Right atrium auricular region (tissue), 2 donors: ENCODE measurements at regions not wholly inside any gene's neighbourhood (a gene's known extent, or its start where the extent isn't known, plus 50 kb on each side); places are given as distances from the start of the nearest gene placed in this dataset.

Source experiments
- DNase-seq: peaks from one replicate; pipeline ENCODE4 v3.0.0-alpha.2; 2019; ENCODE audit warnings: low spot score
- H3K27ac ChIP-seq, 2 donors: fragments of 200-600 bp; sonication (generic); 1 replicate in 1 of 2; 2 replicates in 1 of 2; pipeline ENCODE4 v1.5.1; 2016 to 2019
- H3K27me3 ChIP-seq, 2 donors: fragments of 200-600 bp; sonication (generic); one replicate each; pipeline versions ENCODE4 v1.5.1 to v1.6.0; 2017 to 2019
- H3K36me3 ChIP-seq: fragments of 200-600 bp; sonication (generic); one replicate; pipeline ENCODE4 v1.5.1; 2016
- H3K4me1 ChIP-seq, 2 donors: fragments of 200-600 bp; sonication (generic); one replicate each; pipeline versions ENCODE4 v1.5.1 to v1.6.0; 2017 to 2019
- H3K4me3 ChIP-seq, 2 donors: fragments of 200-600 bp; sonication (generic); 1 replicate in 1 of 2; 2 replicates in 1 of 2; pipeline ENCODE4 v1.5.1; 2017 to 2019; ENCODE audit warnings: mild to moderate bottlenecking in 1 of 2, moderate library complexity in 1 of 2
- H3K9me3 ChIP-seq, 2 donors: fragments of 200-600 bp; sonication (generic); one replicate each; pipeline ENCODE4 v1.5.1; 2019
- TF ChIP-seq, protein P1 (sequence below), 2 donors: fragments of 200-600 bp; sonication (generic); IDR thresholded peaks; one replicate each; pipeline ENCODE4 v1.5.1; 2019; ENCODE audit warnings: antibody characterized with exemption in 2 of 2

DNA sequence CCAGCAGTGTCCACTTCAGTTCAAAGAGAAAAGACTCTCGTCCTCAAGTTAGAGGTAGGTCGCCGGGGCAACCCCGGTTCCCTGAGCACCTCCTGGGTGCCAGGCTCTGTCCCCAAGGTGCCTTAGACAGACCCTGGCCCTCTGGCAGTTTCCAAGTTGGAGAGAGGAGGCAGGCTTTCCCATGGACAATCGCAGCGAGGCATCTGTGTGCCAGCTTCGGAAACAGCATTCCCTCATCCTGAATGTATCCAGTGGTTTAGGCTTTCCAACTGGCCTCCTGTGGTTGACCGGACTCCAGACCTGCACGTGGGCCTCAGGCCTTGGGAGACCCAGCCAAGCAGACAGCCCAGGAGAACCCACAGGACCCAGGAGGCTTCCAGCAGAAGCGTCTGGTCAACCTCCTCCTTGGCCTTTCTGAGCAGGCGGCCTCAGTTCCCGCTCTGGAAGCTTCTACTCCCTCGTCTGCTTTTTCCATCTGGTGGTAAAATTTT lies 70.3 kb downstream of the KCNF1 start:
- H3K4me1 ChIP-seq, result peaks cover 0 to 4% of the 10 kb centered on the region in 2 donors
- DNase-seq, result no peak
- no peaks in the 10 kb centered on the region for H3K27me3 ChIP-seq
- TF ChIP-seq, protein P1, sequence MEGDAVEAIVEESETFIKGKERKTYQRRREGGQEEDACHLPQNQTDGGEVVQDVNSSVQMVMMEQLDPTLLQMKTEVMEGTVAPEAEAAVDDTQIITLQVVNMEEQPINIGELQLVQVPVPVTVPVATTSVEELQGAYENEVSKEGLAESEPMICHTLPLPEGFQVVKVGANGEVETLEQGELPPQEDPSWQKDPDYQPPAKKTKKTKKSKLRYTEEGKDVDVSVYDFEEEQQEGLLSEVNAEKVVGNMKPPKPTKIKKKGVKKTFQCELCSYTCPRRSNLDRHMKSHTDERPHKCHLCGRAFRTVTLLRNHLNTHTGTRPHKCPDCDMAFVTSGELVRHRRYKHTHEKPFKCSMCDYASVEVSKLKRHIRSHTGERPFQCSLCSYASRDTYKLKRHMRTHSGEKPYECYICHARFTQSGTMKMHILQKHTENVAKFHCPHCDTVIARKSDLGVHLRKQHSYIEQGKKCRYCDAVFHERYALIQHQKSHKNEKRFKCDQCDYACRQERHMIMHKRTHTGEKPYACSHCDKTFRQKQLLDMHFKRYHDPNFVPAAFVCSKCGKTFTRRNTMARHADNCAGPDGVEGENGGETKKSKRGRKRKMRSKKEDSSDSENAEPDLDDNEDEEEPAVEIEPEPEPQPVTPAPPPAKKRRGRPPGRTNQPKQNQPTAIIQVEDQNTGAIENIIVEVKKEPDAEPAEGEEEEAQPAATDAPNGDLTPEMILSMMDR (IDR thresholded peaks at IDR 0.05), result no peak
- H3K9me3 ChIP-seq, result no peaks in the 10 kb centered on the region
- H3K27ac ChIP-seq, result peak overlapping the region in 1 of 2 donors; percentile 2
- H3K4me3 ChIP-seq, result no peak overlapping the region
- no peaks in the 10 kb centered on the region for H3K36me3 ChIP-seq

DNA sequence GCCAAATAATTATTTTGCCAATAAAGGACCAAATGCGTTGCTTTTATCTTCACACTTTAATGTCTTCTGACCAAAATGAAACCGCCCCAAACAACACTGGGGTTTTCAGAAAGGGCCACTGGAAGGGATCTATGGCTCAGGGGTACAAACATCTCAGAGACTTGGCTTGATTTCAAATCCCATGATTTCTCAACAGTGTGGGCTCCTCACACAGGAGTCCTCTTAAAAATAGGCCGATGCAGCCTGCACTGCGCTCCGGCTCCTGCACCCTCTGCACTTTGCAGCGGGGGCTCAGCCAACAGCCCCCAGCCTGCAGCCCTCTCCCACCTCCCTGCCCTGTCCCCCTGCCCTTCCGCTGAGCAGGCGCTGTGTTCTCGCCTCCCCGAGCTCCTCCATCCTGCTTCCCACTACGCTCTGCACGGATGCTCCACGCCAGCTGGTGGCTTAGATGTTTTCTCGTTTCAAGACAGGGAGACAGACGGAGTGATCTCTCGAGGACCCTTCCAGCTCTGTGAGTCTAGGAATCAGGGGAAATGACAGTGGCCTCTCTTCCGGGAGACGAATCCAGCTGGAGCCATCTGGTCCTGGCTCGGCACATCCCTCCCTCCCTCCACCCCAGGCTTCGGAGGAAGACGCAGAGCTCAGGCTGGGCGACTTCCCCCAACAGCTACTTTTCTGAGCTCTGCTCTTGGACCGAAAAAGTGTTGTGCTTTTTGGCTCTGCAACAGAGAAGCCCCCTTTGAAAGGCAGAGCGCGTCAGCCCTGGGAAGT lies 71.4 kb downstream of the KCNF1 start:
- Histone ChIP-seq H3K27me3 (no peaks in the 10 kb centered on the region), H3K9me3 (no peaks in the 10 kb centered on the region), H3K27ac (peak overlapping the region in 1 of 2 donors; percentile 51), H3K4me3 (peak overlapping the region in 1 of 2 donors; percentile 14), H3K36me3 (no peaks in the 10 kb centered on the region), H3K4me1 (no peaks in the 10 kb centered on the region)
- no peak for DNase-seq
- TF ChIP-seq, protein P1 (IDR thresholded peaks at IDR 0.05), result no peak

DNA sequence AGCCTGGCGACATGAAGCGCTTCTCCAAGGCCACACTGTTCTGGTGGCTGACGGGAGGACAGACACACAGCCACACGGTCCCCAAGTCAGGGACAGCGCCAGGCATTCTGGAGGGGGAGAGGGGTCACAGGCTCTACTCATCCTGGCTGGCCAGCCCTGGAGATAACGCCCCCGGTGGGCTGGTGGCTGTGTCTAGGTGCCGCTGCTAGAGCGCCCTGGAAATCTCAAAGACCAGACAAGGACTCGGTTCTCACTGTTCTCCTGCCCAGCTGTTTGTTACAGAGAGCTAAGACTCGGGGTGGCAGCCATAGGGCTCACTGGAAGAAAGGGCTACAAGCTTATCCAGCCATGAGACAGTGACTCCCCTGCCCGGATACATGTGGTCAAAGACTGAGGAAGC lies 72.0 kb downstream of the KCNF1 start:
- no peak for DNase-seq
- no peaks in the 10 kb centered on the region for H3K9me3 ChIP-seq
- H3K36me3 ChIP-seq, result no peaks in the 10 kb centered on the region
- peak overlapping the region in 1 of 2 donors; percentile 51 for H3K27ac ChIP-seq
- H3K4me1 ChIP-seq, result no peaks in the 10 kb centered on the region
- TF ChIP-seq, protein P1 (IDR thresholded peaks at IDR 0.05), result no peak
- H3K4me3 ChIP-seq, result peak overlapping the region in 1 of 2 donors; percentile 14
- no peaks in the 10 kb centered on the region for H3K27me3 ChIP-seq

GRCh38 chr2:10984418-10985135 lies 72.8 kb downstream of the KCNF1 start:
- TF ChIP-seq, protein P1 (IDR thresholded peaks at IDR 0.05), result no peak
- H3K27me3 ChIP-seq, result no peaks in the 10 kb centered on the region
- H3K4me1 ChIP-seq, result no peaks in the 10 kb centered on the region
- H3K27ac ChIP-seq, result peak overlapping the region in 1 of 2 donors; percentile 51
- DNase-seq, result no peak
- H3K9me3 ChIP-seq, result no peaks in the 10 kb centered on the region
- no peak overlapping the region for H3K4me3 ChIP-seq
- H3K36me3 ChIP-seq, result no peaks in the 10 kb centered on the region

- TF ChIP-seq, protein P1 (IDR thresholded peaks at IDR 0.05), result no peak
- H3K9me3 ChIP-seq, result no peaks in the 10 kb centered on the region
Measured at GRCh38 chr2:10985260-10985659, 73.5 kb downstream of the KCNF1 start.

More at GRCh38 chr2:10985260-10985659, 73.5 kb downstream of the KCNF1 start:
- Histone ChIP-seq H3K27me3 (no peaks in the 10 kb centered on the region), H3K4me1 (no peaks in the 10 kb centered on the region), H3K4me3 (no peak overlapping the region), H3K36me3 (no peaks in the 10 kb centered on the region), H3K27ac (no peak overlapping the region)
- DNase-seq, result no peak
